HG02623 (cell line): ENCODE measurements at regions not wholly inside any gene's neighbourhood (a gene's known extent, or its start where the extent isn't known, plus 50 kb on each side); places are given as distances from the start of the nearest gene placed in this dataset.
"Not testable (repeated sequence)": the region's sequence is repeated elsewhere in the genome, so short reads cannot be mapped to it uniquely, and the experiment has no call there.

ENCODE experiments used
- ATAC-seq: cut with Tn5 transposase; IDR thresholded peaks from one replicate; pipeline ENCODE4 v1.9.1; 2021; ENCODE audit warnings: moderate library complexity; ENCODE audit not compliant: unreplicated experiment

GRCh38 chr10:8830048-8830447 lies 775.6 kb downstream of the GATA3 start:
- no peak for ATAC-seq

GRCh38 chr10:8830876-8831275 lies 776.4 kb downstream of the GATA3 start:
- no peak for ATAC-seq

GRCh38 chr10:8835453-8836167 lies 781.1 kb downstream of the GATA3 start:
- no peak for ATAC-seq

- no peak for ATAC-seq
These were observed 785.9 kb downstream of the GATA3 start for GRCh38 chr10:8840356-8840755.

GRCh38 chr10:8844141-8844540 lies 789.7 kb downstream of the GATA3 start:
- no peak for ATAC-seq

- ATAC-seq, result no peak
These were observed 798.1 kb downstream of the GATA3 start for GRCh38 chr10:8852546-8852945.

GRCh38 chr10:8853048-8853447 lies 798.6 kb downstream of the GATA3 start:
- no peak for ATAC-seq

- ATAC-seq, result not testable (repeated sequence)
These were observed 814.4 kb downstream of the GATA3 start for GRCh38 chr10:8868924-8869323.

- no peak for ATAC-seq
These were observed 818.8 kb downstream of the GATA3 start for GRCh38 chr10:8873310-8873709.

- ATAC-seq, result no peak
These were observed 819.8 kb downstream of the GATA3 start for GRCh38 chr10:8874268-8874667.

- ATAC-seq, result no peak
These were observed 820.5 kb downstream of the GATA3 start for GRCh38 chr10:8874972-8875371.

GRCh38 chr10:8876171-8876570 lies 821.7 kb downstream of the GATA3 start:
- ATAC-seq, result no peak

- ATAC-seq, result no peak
These were observed 835.0 kb downstream of the GATA3 start for GRCh38 chr10:8889538-8889937.

GRCh38 chr10:8893102-8893501 lies 838.6 kb downstream of the GATA3 start:
- ATAC-seq, result no peak

- ATAC-seq, result no peak
These were observed 839.7 kb downstream of the GATA3 start for GRCh38 chr10:8894148-8894547.

GRCh38 chr10:8897769-8898168 lies 843.3 kb downstream of the GATA3 start:
- no peak for ATAC-seq

GRCh38 chr10:8898745-8899330 lies 844.4 kb downstream of the GATA3 start:
- ATAC-seq, result no peak

GRCh38 chr10:8902926-8903325 lies 848.4 kb downstream of the GATA3 start:
- no peak for ATAC-seq

- no peak for ATAC-seq
These were observed 853.5 kb downstream of the GATA3 start for GRCh38 chr10:8908013-8908412.

GRCh38 chr10:8910314-8910713 lies 855.8 kb downstream of the GATA3 start:
- no peak for ATAC-seq

GRCh38 chr10:8911032-8911431 lies 856.5 kb downstream of the GATA3 start:
- no peak for ATAC-seq

- no peak for ATAC-seq
These were observed 857.6 kb downstream of the GATA3 start for GRCh38 chr10:8912108-8912507.

GRCh38 chr10:8913720-8914119 lies 859.2 kb downstream of the GATA3 start:
- no peak for ATAC-seq
